HCT116 (cell line): ENCODE measurements at regions not wholly inside any gene's neighbourhood (a gene's known extent, or its start where the extent isn't known, plus 50 kb on each side); places are given as distances from the start of the nearest gene placed in this dataset.

Source experiments
- ATAC-seq: fragments of 200-7000 bp; cut with Tn5 transposase; 2 replicates; pipeline ENCODE4 v1.9.1; 2020; ENCODE audit warnings: mild to moderate bottlenecking, moderate library complexity
- BruUV-seq: library from RNA; stranded (reverse); fragments of 400-500 nt; replicated peaks from 2 replicates; lab custom pipeline; 2021; lab: Mats Ljungman, UMichigan
- CTCF ChIA-PET: fragments of 300-600 bp; sonication (Branson Sonifier 250); formaldehyde crosslinking; loops from one replicate; lab custom pipeline; 2021; ENCODE audit warnings: antibody characterized with exemption; lab: Charles Lee
- POLR2A ChIA-PET: fragments of 300-600, 350-600 bp; sonication (Branson Sonifier 250); formaldehyde crosslinking; loops from one replicate; lab custom pipeline; 2021; ENCODE audit warnings: antibody characterized with exemption; lab: Charles Lee
- RAD21 ChIA-PET, 2 experiments: fragments of 300-600 bp; sonication (Branson Sonifier 250); formaldehyde crosslinking; loops; one replicate each; lab custom pipeline; 2023; ENCODE audit warnings: low total read pairs in 2 of 2; ENCODE audit not compliant: uncharacterized antibody in 2 of 2, unreplicated experiment in 2 of 2, low non-redundant PET in 1 of 2; lab: Charles Lee
- DNase-seq: peaks from one replicate; pipeline ENCODE4 v3.0.0-alpha.2; 2010; ENCODE audit warnings: low read depth, low spot score
- H2AFZ ChIP-seq: fragments of 200-600 bp; shearing (Covaris generic), sonication (generic); 2 replicates; pipeline ENCODE4 v1.6.1; 2017; ENCODE audit warnings: low read depth, mixed run types, mixed read lengths, antibody characterized with exemption, low read length; ENCODE audit not compliant: poor library complexity, severe bottlenecking
- H3K27ac ChIP-seq: 2 replicates; pipeline ENCODE4 v1.5.1; 2012; ENCODE audit warnings: low read depth, low read length
- H3K27me3 ChIP-seq: fragments of 200-600 bp; sonication (generic); 2 replicates; pipeline ENCODE4 v1.6.1; 2016; ENCODE audit warnings: mixed run types, low read length, mixed read lengths; ENCODE audit not compliant: insufficient read depth
- H3K36me3 ChIP-seq, 2 experiments: fragments of 200-500 bp in 1 of 2; fragments of 200-600 bp in 1 of 2; sonication (Bioruptor generic) in 1 of 2; sonication (generic) in 1 of 2; 2 replicates each; pipeline versions ENCODE4 v1.5.1 to v1.6.1; 2014 to 2016; ENCODE audit warnings: low read length in 2 of 2, inconsistent platforms in 1 of 2, mixed read lengths in 1 of 2, mixed run types in 1 of 2; ENCODE audit not compliant: insufficient read depth in 2 of 2, control insufficient read depth in 1 of 2
- H3K4me1 ChIP-seq, 2 experiments: fragments of 200-600 bp in 1 of 2; sonication (generic) in 1 of 2; 2 replicates each; pipeline versions ENCODE4 v1.5.1 to v1.6.1; 2012 to 2017; ENCODE audit warnings: low read length in 2 of 2, inconsistent platforms in 1 of 2, mild to moderate bottlenecking in 1 of 2, mixed read lengths in 1 of 2, mixed run types in 1 of 2, moderate library complexity in 1 of 2; ENCODE audit not compliant: insufficient read depth in 2 of 2, control insufficient read depth in 1 of 2
- H3K4me2 ChIP-seq: fragments of 200-600 bp; sonication (generic); 2 replicates; pipeline ENCODE4 v1.6.1; 2017; ENCODE audit warnings: mixed run types, low read length, mixed read lengths
- H3K4me3 ChIP-seq, 2 experiments: fragments of 200-600 bp in 1 of 2; sonication (generic) in 1 of 2; replicated peaks in 1 of 2; 2 replicates each; pipeline ENCODE4 v1.5.1; 2011 to 2016; ENCODE audit warnings: low read length in 2 of 2, control low read depth in 1 of 2, low read depth in 1 of 2, mild to moderate bottlenecking in 1 of 2, mixed read lengths in 1 of 2, mixed run types in 1 of 2
- H3K79me2 ChIP-seq: fragments of 200-600 bp; sonication (generic); 2 replicates; pipeline ENCODE4 v1.6.1; 2017; ENCODE audit warnings: mild to moderate bottlenecking, mixed run types, low read length, moderate library complexity, mixed read lengths; ENCODE audit not compliant: insufficient read depth
- H3K9ac ChIP-seq: fragments of 200-600 bp; sonication (generic); 2 replicates; pipeline ENCODE4 v1.6.1; 2016; ENCODE audit warnings: low read length, mixed read lengths
- H3K9me2 ChIP-seq: fragments of 200-600 bp; sonication (generic), shearing (Covaris generic); 2 replicates; pipeline ENCODE4 v1.6.1; 2017; ENCODE audit warnings: mixed run types, mild to moderate bottlenecking, moderate library complexity; ENCODE audit not compliant: insufficient read depth
- H3K9me3 ChIP-seq, 2 experiments: fragments of 200-500 bp in 1 of 2; fragments of 200-600 bp in 1 of 2; sonication (Bioruptor generic) in 1 of 2; sonication (generic) in 1 of 2; 2 replicates each; pipeline ENCODE4 v1.6.1; 2014 to 2017; ENCODE audit warnings: low read length in 2 of 2, mixed read lengths in 2 of 2, inconsistent platforms in 1 of 2, low read depth in 1 of 2, mild to moderate bottlenecking in 1 of 2, mixed run types in 1 of 2, moderate library complexity in 1 of 2; ENCODE audit not compliant: control insufficient read depth in 1 of 2, insufficient read depth in 1 of 2
- H4K20me1 ChIP-seq: fragments of 200-600 bp; sonication (generic), shearing (Covaris generic); 2 replicates; pipeline ENCODE4 v1.6.1; 2017; ENCODE audit warnings: mixed run types, mild to moderate bottlenecking, moderate library complexity; ENCODE audit not compliant: insufficient read depth
- ATF3 ChIP-seq: IDR thresholded peaks from 2 replicates; pipeline ENCODE4 v1.6.1; 2012
- CBX3 ChIP-seq: IDR thresholded peaks from 2 replicates; pipeline ENCODE4 v1.6.1; 2012; ENCODE audit warnings: low read depth
- CEBPB ChIP-seq: IDR thresholded peaks from 2 replicates; pipeline ENCODE4 v1.6.1; 2012; ENCODE audit warnings: low read depth
- EGR1 ChIP-seq: IDR thresholded peaks from 2 replicates; pipeline ENCODE4 v1.6.1; 2012; ENCODE audit warnings: low read depth
- EZH2 ChIP-seq: fragments of 200-600 bp; sonication (generic); IDR thresholded peaks from 2 replicates; pipeline ENCODE4 v1.6.1; 2017; ENCODE audit warnings: antibody characterized with exemption, mixed run types
- EZH2phosphoT487 ChIP-seq: fragments of 200-600 bp; IDR thresholded peaks from 2 replicates; pipeline ENCODE4 v1.6.1; 2018; ENCODE audit warnings: antibody characterized with exemption, borderline replicate concordance
- JUND ChIP-seq: IDR thresholded peaks from 2 replicates; pipeline ENCODE4 v1.6.1; 2012
- MAX ChIP-seq: IDR thresholded peaks from 2 replicates; pipeline ENCODE4 v1.6.1; 2012
- REST ChIP-seq: IDR thresholded peaks from 2 replicates; pipeline ENCODE4 v1.6.1; 2012; ENCODE audit warnings: low read depth
- SIN3A ChIP-seq: IDR thresholded peaks from 2 replicates; pipeline ENCODE4 v1.6.1; 2012; ENCODE audit warnings: low read depth
- SRF ChIP-seq: IDR thresholded peaks from 2 replicates; pipeline ENCODE4 v1.6.1; 2012; ENCODE audit warnings: low read depth
- YY1 ChIP-seq: IDR thresholded peaks from 2 replicates; pipeline ENCODE4 v1.6.1; 2011; ENCODE audit warnings: low read length, low read depth, moderate library complexity, mild to moderate bottlenecking; ENCODE audit not compliant: insufficient replicate concordance; ENCODE audit errors: extremely low read depth
- ZFX ChIP-seq: fragments of 450-650 bp; IDR thresholded peaks from 2 replicates; pipeline ENCODE4 v1.6.1; 2017
- ZNF274 ChIP-seq: fragments of 200-500 bp; sonication (Bioruptor generic); IDR thresholded peaks from 2 replicates; pipeline ENCODE4 v1.6.1; 2014; ENCODE audit warnings: mild to moderate bottlenecking, low read depth, low read length, inconsistent platforms
- intact Hi-C: fragments of 100-400 bp; cut with micrococcal nuclease; formaldehyde crosslinking; loops from 2 replicates; pipeline ENCODE4 v1.10.0; 2022

GRCh38 chr1:189424746-189425331 lies 1052.8 kb downstream of the BRINP3 start:
- ATAC-seq, result no peak
- Histone ChIP-seq H3K4me1 (no peaks in the 10 kb centered on the region), H3K4me3 (no peak overlapping the region), H3K36me3 (no peaks in the 10 kb centered on the region), H3K79me2 (no peaks in the 10 kb centered on the region), H3K9ac (no peak overlapping the region), H3K9me3 (no peaks in the 10 kb centered on the region), H3K27ac (no peak overlapping the region), H3K9me2 (no peaks in the 10 kb centered on the region), H2AFZ (no peak overlapping the region), H3K4me2 (no peak overlapping the region), H3K27me3 (no peaks in the 10 kb centered on the region), H4K20me1 (no peaks in the 10 kb centered on the region)
- ChIA-PET CTCF (no interaction called here), RAD21 (no interaction called here), POLR2A (no interaction called here)
- no TSS peak for BruUV-seq
- intact Hi-C loops, result no loop called here
- no peak for DNase-seq
- TF ChIP-seq CBX3, result no peak
- TF ChIP-seq MAX, result no peak
- no peak for TF ChIP-seq ZNF274
- TF ChIP-seq ZFX, result no peak
- TF ChIP-seq REST, result no peak
- TF ChIP-seq EGR1, result no peak
- no peak for TF ChIP-seq ATF3
- TF ChIP-seq SIN3A, result no peak
- no peak for TF ChIP-seq YY1
- TF ChIP-seq CEBPB, result no peak
- TF ChIP-seq EZH2phosphoT487, result no peak
- TF ChIP-seq SRF, result no peak
- no peak for TF ChIP-seq EZH2
- no peak for TF ChIP-seq JUND
